ENCODE measurements at regions not wholly inside any gene's neighbourhood (a gene's known extent, or its start where the extent isn't known, plus 50 kb on each side); places are given as distances from the start of the nearest gene placed in this dataset.
A peak's percentile ranks its signal among the peaks of the same experiment; 100 is the strongest.

GRCh38 chr15:95758851-95759250, 571.6 kb upstream of the NR2F2 start:
- TF ChIP-seq, protein P1, sequence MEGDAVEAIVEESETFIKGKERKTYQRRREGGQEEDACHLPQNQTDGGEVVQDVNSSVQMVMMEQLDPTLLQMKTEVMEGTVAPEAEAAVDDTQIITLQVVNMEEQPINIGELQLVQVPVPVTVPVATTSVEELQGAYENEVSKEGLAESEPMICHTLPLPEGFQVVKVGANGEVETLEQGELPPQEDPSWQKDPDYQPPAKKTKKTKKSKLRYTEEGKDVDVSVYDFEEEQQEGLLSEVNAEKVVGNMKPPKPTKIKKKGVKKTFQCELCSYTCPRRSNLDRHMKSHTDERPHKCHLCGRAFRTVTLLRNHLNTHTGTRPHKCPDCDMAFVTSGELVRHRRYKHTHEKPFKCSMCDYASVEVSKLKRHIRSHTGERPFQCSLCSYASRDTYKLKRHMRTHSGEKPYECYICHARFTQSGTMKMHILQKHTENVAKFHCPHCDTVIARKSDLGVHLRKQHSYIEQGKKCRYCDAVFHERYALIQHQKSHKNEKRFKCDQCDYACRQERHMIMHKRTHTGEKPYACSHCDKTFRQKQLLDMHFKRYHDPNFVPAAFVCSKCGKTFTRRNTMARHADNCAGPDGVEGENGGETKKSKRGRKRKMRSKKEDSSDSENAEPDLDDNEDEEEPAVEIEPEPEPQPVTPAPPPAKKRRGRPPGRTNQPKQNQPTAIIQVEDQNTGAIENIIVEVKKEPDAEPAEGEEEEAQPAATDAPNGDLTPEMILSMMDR (conservative IDR thresholded peaks at IDR 0.05; ENCODE audit: low read depth, low read length): no peak
- DNase-seq (ENCODE audit: low read depth): no peak
- no peak overlapping the region for H3K4me3 ChIP-seq (ENCODE audit: low read length)

DNA sequence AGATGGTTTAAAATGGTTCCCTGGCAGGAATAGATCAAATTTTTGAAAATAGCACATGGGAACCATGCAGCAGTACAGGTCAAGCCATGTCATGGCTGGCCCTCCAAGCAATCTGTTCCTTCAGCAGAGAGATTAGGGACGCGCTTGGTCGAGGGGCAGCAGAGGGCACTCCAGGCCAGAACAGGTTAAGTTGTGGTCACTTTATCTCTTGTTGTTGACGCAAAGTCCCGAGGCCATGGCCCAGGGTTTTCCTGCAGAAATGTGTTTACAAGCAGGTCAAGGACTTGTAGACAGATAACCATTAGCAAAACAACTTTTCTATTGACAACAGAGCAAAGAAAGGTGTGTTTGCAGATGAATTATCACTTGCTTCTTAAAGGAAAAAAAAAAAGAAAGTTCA, 570.0 kb upstream of the NR2F2 start:
- no peak overlapping the region for H3K4me3 ChIP-seq (ENCODE audit: low read length)
- TF ChIP-seq, protein P1 (conservative IDR thresholded peaks at IDR 0.05; ENCODE audit: low read depth, low read length): no peak
- DNase-seq (ENCODE audit: low read depth): no peak

- no peak for DNase-seq (ENCODE audit: low read depth)
- TF ChIP-seq, protein P1 (conservative IDR thresholded peaks at IDR 0.05; ENCODE audit: low read depth, low read length): no peak
- H3K4me3 ChIP-seq (ENCODE audit: low read length): no peak overlapping the region
Observed at GRCh38 chr15:95761501-95762165, 568.9 kb upstream of the NR2F2 start.

DNA sequence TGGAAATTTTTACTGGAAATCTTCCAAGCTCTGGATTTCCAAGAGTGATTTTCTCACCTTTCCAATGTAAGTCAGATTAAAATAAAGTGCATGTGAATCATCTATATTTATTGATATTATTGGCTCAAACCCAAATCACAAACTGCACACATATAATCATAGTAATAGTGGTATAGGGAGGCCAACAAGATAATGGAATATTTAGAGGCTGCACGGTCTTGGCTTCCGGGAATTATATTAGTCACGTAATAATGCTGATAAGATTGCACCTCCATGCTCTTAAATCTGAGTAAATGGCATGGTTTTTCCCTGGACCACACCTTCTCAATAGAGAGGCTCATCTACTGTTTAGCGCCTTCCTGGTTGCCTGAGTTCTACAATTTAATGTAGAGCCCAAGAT, 567.1 kb upstream of the NR2F2 start:
- H3K4me3 ChIP-seq (ENCODE audit: low read length): no peak overlapping the region
- no peak for DNase-seq (ENCODE audit: low read depth)
- TF ChIP-seq, protein P1 (conservative IDR thresholded peaks at IDR 0.05; ENCODE audit: low read depth, low read length): no peak

- TF ChIP-seq, protein P1 (conservative IDR thresholded peaks at IDR 0.05; ENCODE audit: low read depth, low read length): no peak
- DNase-seq (ENCODE audit: low read depth): no peak
- no peak overlapping the region for H3K4me3 ChIP-seq (ENCODE audit: low read length)
Observed at GRCh38 chr15:95765161-95765560, 565.3 kb upstream of the NR2F2 start.

DNA sequence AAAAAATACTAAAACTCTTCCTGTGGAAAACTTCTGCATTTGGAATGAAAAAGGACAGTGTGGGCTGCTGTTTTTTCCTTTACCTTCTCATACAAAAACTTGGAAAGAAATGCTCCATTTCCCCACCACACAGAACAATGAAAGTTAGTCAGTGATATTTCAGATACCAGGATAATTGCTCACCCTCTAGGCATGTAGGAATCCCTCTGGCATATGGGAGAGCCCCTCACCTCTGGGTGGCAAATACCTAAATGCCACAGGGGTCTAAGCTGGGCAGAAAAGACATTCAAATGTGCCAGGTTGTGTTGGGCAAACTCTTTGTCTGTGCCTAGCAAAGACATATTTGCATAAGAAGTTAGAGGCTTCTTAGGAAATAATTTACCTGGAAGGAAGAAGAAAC, 560.3 kb upstream of the NR2F2 start:
- TF ChIP-seq, protein P1 (conservative IDR thresholded peaks at IDR 0.05; ENCODE audit: low read depth, low read length): no peak
- no peak overlapping the region for H3K4me3 ChIP-seq (ENCODE audit: low read length)
- peak; percentile 12 for DNase-seq (ENCODE audit: low read depth)

DNA sequence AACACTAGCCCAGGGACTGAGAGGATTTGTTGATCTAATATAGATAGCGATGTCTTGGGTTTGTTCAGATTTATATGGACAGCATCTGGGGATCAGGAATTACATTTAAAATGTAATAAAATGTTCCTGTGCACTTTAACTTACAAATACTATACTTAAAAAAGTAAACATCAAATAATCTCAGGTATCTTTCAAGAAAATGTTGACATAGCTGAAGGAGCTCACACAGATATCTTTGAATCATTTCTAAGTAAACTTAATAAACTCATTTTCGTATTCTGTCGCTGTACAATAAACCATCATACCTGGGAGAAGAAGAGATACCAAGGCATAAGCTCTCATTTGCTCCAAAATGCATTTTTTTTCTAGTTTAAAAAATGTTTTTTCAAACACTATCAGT, 557.5 kb upstream of the NR2F2 start:
- no peak for DNase-seq (ENCODE audit: low read depth)
- no peak overlapping the region for H3K4me3 ChIP-seq (ENCODE audit: low read length)
- TF ChIP-seq, protein P1 (conservative IDR thresholded peaks at IDR 0.05; ENCODE audit: low read depth, low read length): no peak
